ENCODE measurements at regions not wholly inside any gene's neighbourhood (a gene's known extent, or its start where the extent isn't known, plus 50 kb on each side); places are given as distances from the start of the nearest gene placed in this dataset.

- TF ChIP-seq CTCF (IDR thresholded peaks at IDR 0.05) = no peak
- TF ChIP-seq RFX5 (IDR thresholded peaks at IDR 0.05) = no peak
- TF ChIP-seq PHF8 (IDR thresholded peaks at IDR 0.05; ENCODE audit: borderline replicate concordance, low read depth) = no peak
- TF ChIP-seq POLR2A (IDR thresholded peaks at IDR 0.05; ENCODE audit: low read length) = no peak
- no peak for TF ChIP-seq NFE2L2 (conservative IDR thresholded peaks at IDR 0.05; ENCODE audit: low read length)
- TF ChIP-seq EP300 (IDR thresholded peaks at IDR 0.05) = no peak
- TF ChIP-seq POLR2AphosphoS2 (conservative IDR thresholded peaks at IDR 0.05; ENCODE audit: low read length) = no peak
- TF ChIP-seq RAD21 (conservative IDR thresholded peaks at IDR 0.05 in 1 of 2, IDR thresholded peaks at IDR 0.05 in 1 of 2) = no peak
Observed at GRCh38 chr15:29522373-29523276, 253.0 kb upstream of the NSMCE3 start.
